HG02623 (cell line): ENCODE measurements at regions not wholly inside any gene's neighbourhood (a gene's known extent, or its start where the extent isn't known, plus 50 kb on each side); places are given as distances from the start of the nearest gene placed in this dataset.

Experiments
- ATAC-seq: cut with Tn5 transposase; IDR thresholded peaks from one replicate; pipeline ENCODE4 v1.9.1; 2021; ENCODE audit warnings: moderate library complexity; ENCODE audit not compliant: unreplicated experiment

DNA sequence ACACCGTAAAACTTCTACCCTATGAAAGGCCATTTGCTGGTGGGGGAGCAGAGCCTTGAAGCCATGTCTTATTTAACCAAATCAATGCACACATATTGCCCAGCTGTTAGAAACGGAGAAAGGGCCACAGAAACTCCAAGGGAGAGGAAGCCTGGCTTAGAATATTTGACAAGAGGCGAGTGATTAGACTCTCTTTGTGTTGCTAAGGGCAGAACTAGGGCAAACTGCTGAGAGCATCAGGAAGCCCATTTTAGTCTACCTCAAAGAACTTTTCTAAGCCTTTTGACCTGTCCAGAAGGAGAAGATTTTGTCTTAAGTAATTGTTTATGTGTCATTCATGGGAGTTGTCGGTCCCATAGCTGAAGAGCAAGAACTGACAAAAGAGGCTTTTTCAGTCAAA lies 54.4 kb upstream of the CELF4 start:
- ATAC-seq: no peak

DNA sequence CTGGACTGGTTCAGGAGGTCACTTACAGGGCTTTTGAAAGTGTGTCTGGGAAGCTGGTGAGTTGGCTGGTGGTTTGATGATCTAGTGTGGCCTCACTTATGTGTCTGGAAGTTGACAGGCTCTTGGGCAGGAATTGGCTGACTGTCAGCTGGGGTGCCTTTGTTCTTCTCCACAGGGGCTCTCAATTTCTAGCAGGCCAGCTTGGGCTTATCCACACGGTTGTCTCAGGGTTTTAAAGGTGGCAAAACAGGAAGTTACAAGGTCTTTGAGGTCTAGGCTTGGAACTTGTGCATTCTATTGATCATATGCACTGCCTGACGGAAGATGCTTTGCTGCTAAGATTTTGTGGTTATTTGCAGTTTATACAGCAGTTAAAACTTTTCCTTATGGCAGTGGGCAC lies 52.0 kb upstream of the CELF4 start:
- ATAC-seq: no peak
